ENCODE measurements at regions not wholly inside any gene's neighbourhood (a gene's known extent, or its start where the extent isn't known, plus 50 kb on each side); places are given as distances from the start of the nearest gene placed in this dataset.

DNA sequence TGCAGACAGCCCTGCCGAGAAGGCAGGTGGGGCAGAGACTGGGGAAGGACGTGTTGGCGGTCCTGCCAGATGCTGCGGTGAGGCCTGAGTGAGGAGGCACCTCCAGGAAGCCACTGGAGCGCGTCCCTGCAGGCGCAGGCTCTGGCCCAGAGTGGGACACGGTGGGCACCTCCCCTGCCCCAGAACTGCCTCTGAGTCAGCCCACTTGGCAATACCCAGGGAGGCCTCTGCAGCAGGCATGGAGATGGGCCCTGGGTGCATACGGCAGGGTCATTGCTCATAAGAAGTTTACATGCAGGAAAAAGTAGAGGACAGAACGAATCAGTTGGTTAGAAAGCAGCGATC, 195.9 kb downstream of the TFCP2L1 start:
- dilution Hi-C loops (cut with MboI; ENCODE audit: extremely low pct_ligation_motif_present, low sequenced_read_pairs), result no loop called here
- Histone ChIP-seq H4K20me1 (replicated peaks; ENCODE audit: control insufficient read depth, extremely low read depth, insufficient read depth, low read length) (no peaks in the 10 kb centered on the region), H3K9me3 (replicated peaks; ENCODE audit: control insufficient read depth, insufficient read depth, low read length) (no peaks in the 10 kb centered on the region), H3K79me2 (ENCODE audit: control insufficient read depth, insufficient read depth, low read length) (no peaks in the 10 kb centered on the region), H3K27me3 (ENCODE audit: control insufficient read depth in 2 of 2, insufficient read depth in 2 of 2, low read length in 2 of 2) (peaks cover 0 to 1% of the 10 kb centered on the region in 2 experiments), H3K36me3 (ENCODE audit: control insufficient read depth in 2 of 2, extremely low read depth in 1 of 2, insufficient read depth in 2 of 2, low read length in 2 of 2) (no peaks in the 10 kb centered on the region), H3K27ac (ENCODE audit: insufficient read depth, low read depth, low read length) (no peak overlapping the region), H2AFZ (ENCODE audit: low read depth, low read length) (no peak overlapping the region), H3K4me3 (replicated peaks in 1 of 3; ENCODE audit: insufficient read depth in 1 of 3, low read depth in 1 of 3, low read length in 3 of 3) (no peak overlapping the region), H3K4me1 (ENCODE audit: control insufficient read depth, extremely low read depth, insufficient read depth, low read length) (no peaks in the 10 kb centered on the region), H3K9me1 (replicated peaks; ENCODE audit: control insufficient read depth, extremely low read depth, insufficient read depth, low read length) (no peaks in the 10 kb centered on the region), H3K9ac (replicated peaks; ENCODE audit: extremely low read depth, insufficient read depth, low read length) (no peak overlapping the region), H3K4me2 (ENCODE audit: insufficient read depth, low read length) (no peak overlapping the region)
- no TSS peak for BruUV-seq (replicated peaks)
- no peak for FAIRE-seq
- no peak for DNase-seq (ENCODE audit: low read depth, low spot score)
- TF ChIP-seq JUN (IDR thresholded peaks at IDR 0.05; ENCODE audit: borderline replicate concordance, insufficient read depth, insufficient read length, low read depth) (no peak), MYC (IDR thresholded peaks at IDR 0.05; ENCODE audit: low read depth, low read length) (no peak), POLR2AphosphoS5 (IDR thresholded peaks at IDR 0.05; ENCODE audit: insufficient read depth, low read depth, low read length) (no peak), FOS (IDR thresholded peaks at IDR 0.05; ENCODE audit: borderline replicate concordance, insufficient read depth, low read length) (no peak), EZH2 (IDR thresholded peaks at IDR 0.05; ENCODE audit: borderline replicate concordance, low read depth, low read length, severe bottlenecking) (no peak), POLR2A (IDR thresholded peaks at IDR 0.05; ENCODE audit: low read depth, low read length) (no peak), GATA2 (IDR thresholded peaks at IDR 0.05; ENCODE audit: insufficient read depth, insufficient read length, low read depth, low read length) (no peak), CTCF (IDR thresholded peaks at IDR 0.05; ENCODE audit: extremely low read depth in 1 of 2, insufficient read depth in 1 of 2, low read depth in 1 of 2, low read length in 2 of 2) (no peak)
- TF ChIP-seq, protein P1, sequence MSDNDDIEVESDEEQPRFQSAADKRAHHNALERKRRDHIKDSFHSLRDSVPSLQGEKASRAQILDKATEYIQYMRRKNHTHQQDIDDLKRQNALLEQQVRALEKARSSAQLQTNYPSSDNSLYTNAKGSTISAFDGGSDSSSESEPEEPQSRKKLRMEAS (IDR thresholded peaks at IDR 0.05; ENCODE audit: insufficient read depth, insufficient read length), result no peak
- CTCF ChIA-PET, result interaction anchor here (1.6 kb wide), 1 partner anchor 9 kb away, joined by 6 read pairs; no protein-coding TSS in a partner anchor
- POLR2A ChIA-PET, result no interaction called here
- intact Hi-C loops (cut with micrococcal nuclease), result no loop called here
